Activated T-cell treated with anti-CD3 and anti-CD28 coated beads, Interleukin-2, amount 50 U/mL, for 72 hours (primary cell): ENCODE measurements at regions not wholly inside any gene's neighbourhood (a gene's known extent, or its start where the extent isn't known, plus 50 kb on each side); places are given as distances from the start of the nearest gene placed in this dataset.

Experiments used
- ATAC-seq, 2 donors: fragments of 150-1000 bp; cut with Tn5 transposase; replicated peaks in 1 of 2; 2 replicates each; pipeline ENCODE4 v1.10.0; 2021; ENCODE audit warnings: moderate library complexity in 2 of 2, mild to moderate bottlenecking in 1 of 2
- DNase-seq, 2 donors: peaks; one replicate each; pipeline ENCODE4 v3.0.0; 2021 to 2022; ENCODE audit warnings: mixed read lengths in 1 of 2
- H3K27ac Mint-ChIP-seq: one replicate; pipeline ENCODE4 v1.8.0; 2022; ENCODE audit warnings: mild to moderate bottlenecking, moderate library complexity, mixed read lengths
- H3K27me3 Mint-ChIP-seq: one replicate; pipeline ENCODE4 v1.8.0; 2022; ENCODE audit warnings: low read depth, mixed read lengths
- H3K36me3 Mint-ChIP-seq, 2 donors: one replicate each; pipeline ENCODE4 v1.8.0; 2022; ENCODE audit warnings: mixed read lengths in 2 of 2, mild to moderate bottlenecking in 1 of 2; ENCODE audit not compliant: insufficient read depth in 2 of 2
- H3K4me1 Mint-ChIP-seq: one replicate; pipeline ENCODE4 v1.8.0; 2022; ENCODE audit warnings: low read depth, mixed read lengths
- H3K4me3 Mint-ChIP-seq, 2 donors: one replicate each; pipeline ENCODE4 v1.8.0; 2022; ENCODE audit warnings: mild to moderate bottlenecking in 2 of 2, mixed read lengths in 2 of 2, moderate library complexity in 2 of 2
- H3K9me3 Mint-ChIP-seq, 2 donors: one replicate each; pipeline ENCODE4 v1.8.0; 2022; ENCODE audit warnings: mixed read lengths in 2 of 2

- Mint-ChIP-seq H3K4me1 (no peaks in the 10 kb centered on the region), H3K36me3 (no peaks in the 10 kb centered on the region), H3K9me3 (no peaks in the 10 kb centered on the region), H3K27ac (no peak overlapping the region), H3K4me3 (no peak overlapping the region), H3K27me3 (no peaks in the 10 kb centered on the region)
- ATAC-seq, result no peak
- no peak for DNase-seq
Observed at GRCh38 chr10:47116445-47116844, 183.6 kb upstream of the GDF10 start.

- DNase-seq (no peak), ATAC-seq (no peak)
- no peaks in the 10 kb centered on the region for H3K27me3 Mint-ChIP-seq
- no peak overlapping the region for H3K4me3 Mint-ChIP-seq
- H3K9me3 Mint-ChIP-seq, result no peaks in the 10 kb centered on the region
- H3K4me1 Mint-ChIP-seq, result no peaks in the 10 kb centered on the region
- no peak overlapping the region for H3K27ac Mint-ChIP-seq
- H3K36me3 Mint-ChIP-seq, result no peaks in the 10 kb centered on the region
Observed at GRCh38 chr10:47118326-47118725, 181.7 kb upstream of the GDF10 start.

GRCh38 chr10:47121336-47121735 is 178.7 kb upstream of the GDF10 start:
- Mint-ChIP-seq H3K4me3 (no peak overlapping the region), H3K36me3 (no peaks in the 10 kb centered on the region), H3K27ac (no peak overlapping the region), H3K9me3 (no peaks in the 10 kb centered on the region), H3K4me1 (no peaks in the 10 kb centered on the region), H3K27me3 (no peaks in the 10 kb centered on the region)
- no peak for ATAC-seq
- DNase-seq, result no peak

DNA sequence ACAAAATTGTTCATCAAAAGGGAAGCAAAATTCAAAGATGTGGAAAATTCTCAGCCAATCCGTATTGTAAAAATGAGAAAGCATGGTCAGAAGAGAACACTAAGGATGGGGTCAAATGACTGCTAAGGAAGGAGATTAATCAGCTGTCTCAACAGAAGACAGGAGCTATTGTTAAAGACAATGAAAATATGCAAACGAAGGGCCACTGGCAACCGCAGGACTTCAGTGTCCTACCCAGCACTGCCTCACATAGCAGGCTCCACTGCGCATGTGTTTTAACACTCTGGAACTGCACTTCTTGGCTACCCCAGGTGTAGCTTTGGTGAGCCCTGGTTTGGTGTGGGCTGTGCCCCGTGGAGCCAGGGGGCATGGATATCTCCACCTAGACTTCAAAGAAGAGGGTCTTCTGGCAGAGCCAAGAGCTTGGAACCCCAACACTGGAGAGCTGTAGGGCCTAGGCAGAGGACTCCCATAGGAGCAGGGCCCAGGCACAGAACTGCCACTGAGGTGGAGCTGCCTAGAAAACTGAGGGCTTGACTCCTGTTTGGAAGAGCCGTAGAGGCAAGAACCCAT is 176.2 kb upstream of the GDF10 start:
- no peaks in the 10 kb centered on the region for H3K4me1 Mint-ChIP-seq
- DNase-seq (no peak), ATAC-seq (no peak)
- H3K27me3 Mint-ChIP-seq, result no peaks in the 10 kb centered on the region
- H3K4me3 Mint-ChIP-seq, result no peak overlapping the region
- H3K36me3 Mint-ChIP-seq, result peaks cover 0 to 2% of the 10 kb centered on the region in 2 donors
- no peak overlapping the region for H3K27ac Mint-ChIP-seq
- H3K9me3 Mint-ChIP-seq, result no peaks in the 10 kb centered on the region

GRCh38 chr10:47127188-47127785 is 172.7 kb upstream of the GDF10 start:
- Mint-ChIP-seq H3K27me3 (no peaks in the 10 kb centered on the region), H3K27ac (no peak overlapping the region), H3K4me1 (no peaks in the 10 kb centered on the region), H3K9me3 (no peaks in the 10 kb centered on the region), H3K36me3 (peaks cover 0 to 2% of the 10 kb centered on the region in 2 donors), H3K4me3 (no peak overlapping the region)
- no peak for DNase-seq
- ATAC-seq, result no peak

GRCh38 chr10:47130491-47130890 is 169.5 kb upstream of the GDF10 start:
- DNase-seq, result no peak
- no peak for ATAC-seq
- Mint-ChIP-seq H3K9me3 (no peaks in the 10 kb centered on the region), H3K4me3 (no peak overlapping the region), H3K27ac (no peak overlapping the region), H3K4me1 (peaks cover 5% of the 10 kb centered on the region), H3K36me3 (peaks cover 0 to 2% of the 10 kb centered on the region in 2 donors), H3K27me3 (no peaks in the 10 kb centered on the region)

GRCh38 chr10:47133871-47134570 is 166.0 kb upstream of the GDF10 start:
- Mint-ChIP-seq H3K27ac (no peak overlapping the region), H3K4me1 (peaks cover 5% of the 10 kb centered on the region), H3K4me3 (no peak overlapping the region), H3K36me3 (no peaks in the 10 kb centered on the region), H3K27me3 (no peaks in the 10 kb centered on the region), H3K9me3 (no peaks in the 10 kb centered on the region)
- DNase-seq (no peak), ATAC-seq (no peak)

DNA sequence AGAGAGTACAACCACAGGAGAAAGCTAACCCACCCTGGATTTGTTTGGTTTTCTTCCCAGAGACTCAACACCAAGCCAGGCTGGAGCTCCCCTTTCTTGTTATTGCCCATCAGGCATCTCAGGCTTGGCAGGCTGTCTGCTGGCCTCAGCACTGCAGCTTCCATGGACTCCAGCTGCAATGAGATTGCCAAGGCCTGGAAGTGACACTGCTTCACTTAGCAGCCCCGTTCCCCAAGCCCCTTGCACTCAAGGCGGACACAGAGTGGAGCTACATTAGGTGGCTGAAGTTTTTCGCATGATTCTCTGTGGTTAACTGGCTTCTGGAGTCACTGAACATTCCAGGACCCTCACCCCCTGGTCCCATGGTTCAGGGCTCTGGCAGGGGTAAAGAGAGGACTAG is 163.1 kb upstream of the GDF10 start:
- no peak overlapping the region for H3K27ac Mint-ChIP-seq
- H3K4me3 Mint-ChIP-seq, result no peak overlapping the region
- H3K9me3 Mint-ChIP-seq, result no peaks in the 10 kb centered on the region
- ATAC-seq (no peak), DNase-seq (no peak)
- H3K4me1 Mint-ChIP-seq, result peaks cover 5% of the 10 kb centered on the region
- no peaks in the 10 kb centered on the region for H3K27me3 Mint-ChIP-seq
- H3K36me3 Mint-ChIP-seq, result no peaks in the 10 kb centered on the region

GRCh38 chr10:47137311-47137851 is 162.6 kb upstream of the GDF10 start:
- peaks cover 5% of the 10 kb centered on the region for H3K4me1 Mint-ChIP-seq
- no peak overlapping the region for H3K4me3 Mint-ChIP-seq

DNA sequence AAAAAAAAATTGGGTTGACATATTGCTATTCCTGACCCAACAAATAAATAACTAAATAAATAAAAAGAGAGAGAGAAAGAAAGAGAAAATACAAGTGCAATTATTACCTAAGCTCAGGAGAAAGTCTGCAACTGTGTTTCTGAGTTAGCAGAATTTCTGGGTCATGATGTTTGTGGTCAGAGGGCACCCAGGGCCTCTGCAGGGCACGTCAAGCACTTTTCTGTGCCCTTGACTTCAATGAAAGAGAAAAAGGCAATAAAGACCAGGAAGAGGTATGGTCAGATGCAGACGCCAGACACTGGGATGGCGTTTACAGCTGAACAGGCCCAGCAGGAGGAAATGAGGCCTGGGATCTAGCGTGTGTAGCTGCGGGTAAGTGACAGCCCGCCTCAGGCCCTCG is 160.9 kb upstream of the GDF10 start:
- H3K9me3 Mint-ChIP-seq, result no peaks in the 10 kb centered on the region
- no peak overlapping the region for H3K27ac Mint-ChIP-seq
- ATAC-seq, result no peak

More at GRCh38 chr10:47137311-47137851, 162.6 kb upstream of the GDF10 start:
- DNase-seq, result no peak
- Mint-ChIP-seq H3K27ac (no peak overlapping the region), H3K36me3 (no peaks in the 10 kb centered on the region), H3K9me3 (no peaks in the 10 kb centered on the region), H3K27me3 (no peaks in the 10 kb centered on the region)
- ATAC-seq, result no peak

DNA sequence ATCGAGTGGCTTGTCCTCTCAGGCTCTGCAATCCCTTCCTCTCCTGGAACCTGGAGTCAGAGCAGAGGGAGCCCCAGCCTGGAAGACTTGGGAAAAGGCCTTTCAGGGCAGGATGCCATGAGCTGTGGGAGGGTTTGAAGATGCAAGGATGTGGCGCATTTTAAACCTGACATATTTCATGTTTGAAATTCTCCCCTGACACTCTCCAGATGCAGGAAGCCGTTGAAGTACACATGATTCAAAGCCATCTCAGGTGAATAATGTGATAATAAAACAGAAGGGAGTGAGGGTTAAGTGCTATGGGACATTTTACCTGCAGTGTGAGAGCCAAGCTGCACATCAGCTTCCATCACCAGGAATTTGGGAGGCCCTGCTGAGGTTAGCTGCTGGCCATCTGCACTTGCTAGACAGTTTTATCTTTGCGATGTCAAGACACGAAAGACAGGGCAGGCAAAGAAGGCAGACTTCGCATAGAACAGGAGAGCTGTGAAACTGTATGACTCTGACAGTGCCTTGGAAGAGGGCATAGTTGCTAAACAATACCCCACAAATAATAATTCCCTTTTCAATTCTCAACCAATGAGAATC is 159.1 kb upstream of the GDF10 start:
- no peaks in the 10 kb centered on the region for H3K9me3 Mint-ChIP-seq
- no peak for DNase-seq
- no peak for ATAC-seq
- H3K27ac Mint-ChIP-seq, result no peak overlapping the region
- peaks cover 10% of the 10 kb centered on the region for H3K4me1 Mint-ChIP-seq
- H3K36me3 Mint-ChIP-seq, result no peaks in the 10 kb centered on the region
- H3K4me3 Mint-ChIP-seq, result no peak overlapping the region
- H3K27me3 Mint-ChIP-seq, result no peaks in the 10 kb centered on the region

More for the DNA sequence above, 160.9 kb upstream of the GDF10 start:
- no peaks in the 10 kb centered on the region for H3K36me3 Mint-ChIP-seq
- no peak for DNase-seq
- H3K4me1 Mint-ChIP-seq, result peaks cover 2% of the 10 kb centered on the region
- no peaks in the 10 kb centered on the region for H3K27me3 Mint-ChIP-seq
- no peak overlapping the region for H3K4me3 Mint-ChIP-seq

- H3K36me3 Mint-ChIP-seq, result no peaks in the 10 kb centered on the region
Observed at GRCh38 chr10:47141349-47141748, 158.6 kb upstream of the GDF10 start.

GRCh38 chr10:47143072-47143471 is 156.9 kb upstream of the GDF10 start:
- Mint-ChIP-seq H3K36me3 (no peaks in the 10 kb centered on the region), H3K4me3 (no peak overlapping the region), H3K27me3 (no peaks in the 10 kb centered on the region), H3K9me3 (peaks cover 0 to 2% of the 10 kb centered on the region in 2 donors), H3K27ac (no peak overlapping the region), H3K4me1 (peaks cover 13% of the 10 kb centered on the region)
- ATAC-seq (no peak), DNase-seq (no peak)

More at GRCh38 chr10:47141349-47141748, 158.6 kb upstream of the GDF10 start:
- no peak for DNase-seq
- Mint-ChIP-seq H3K4me1 (peaks cover 13% of the 10 kb centered on the region), H3K27ac (no peak overlapping the region), H3K4me3 (no peak overlapping the region), H3K27me3 (no peaks in the 10 kb centered on the region), H3K9me3 (no peaks in the 10 kb centered on the region)
- no peak for ATAC-seq
